Mucosa of stomach (tissue), 1 donor: ENCODE measurements at regions not wholly inside any gene's neighbourhood (a gene's known extent, or its start where the extent isn't known, plus 50 kb on each side); places are given as distances from the start of the nearest gene placed in this dataset.

ENCODE experiments used
- H3K27me3 ChIP-seq: one replicate; pipeline ENCODE4 v1.7.0; 2013; ENCODE audit warnings: mild to moderate bottlenecking, low read length; ENCODE audit not compliant: control insufficient read depth, insufficient read depth
- H3K36me3 ChIP-seq: one replicate; pipeline ENCODE4 v1.7.0; 2013; ENCODE audit warnings: low read length; ENCODE audit not compliant: control insufficient read depth, insufficient read depth
- H3K4me1 ChIP-seq: one replicate; pipeline ENCODE4 v1.7.0; 2013; ENCODE audit warnings: mild to moderate bottlenecking, low read length; ENCODE audit not compliant: control insufficient read depth, insufficient read depth
- H3K4me3 ChIP-seq: one replicate; pipeline ENCODE4 v1.7.0; 2013; ENCODE audit warnings: low read length
- H3K9ac ChIP-seq: one replicate; pipeline ENCODE4 v1.7.0; 2013; ENCODE audit warnings: mild to moderate bottlenecking, low read length, moderate library complexity
- H3K9me3 ChIP-seq: one replicate; pipeline ENCODE4 v1.7.0; 2013; ENCODE audit warnings: mild to moderate bottlenecking, low read length, moderate library complexity; ENCODE audit not compliant: control insufficient read depth
- donor health status: Pancreatic carcinoma.

DNA sequence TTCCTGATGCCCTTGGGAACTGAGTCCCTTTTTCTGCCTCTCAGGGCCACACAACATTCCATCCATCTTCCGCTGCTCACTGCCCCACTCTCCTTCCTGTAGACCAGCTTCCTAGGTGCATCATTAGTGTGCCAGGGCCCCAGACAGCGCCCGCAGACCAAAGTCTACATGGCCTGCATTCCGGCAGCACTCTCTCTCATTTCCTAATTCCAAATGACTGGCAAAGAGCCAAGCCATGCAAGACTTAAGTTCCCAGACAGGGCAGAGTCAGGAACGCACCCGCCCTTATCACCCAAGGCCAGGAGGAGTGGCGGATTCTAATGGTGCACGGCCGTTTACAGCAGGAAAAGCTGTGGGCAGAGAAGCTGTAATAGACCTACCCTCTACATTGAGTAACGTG is 159.8 kb upstream of the ARID1B start:
- Histone ChIP-seq H3K4me3 (no peak overlapping the region), H3K27me3 (no peaks in the 10 kb centered on the region), H3K9me3 (no peaks in the 10 kb centered on the region), H3K36me3 (no peaks in the 10 kb centered on the region), H3K4me1 (no peaks in the 10 kb centered on the region), H3K9ac (no peak overlapping the region)

DNA sequence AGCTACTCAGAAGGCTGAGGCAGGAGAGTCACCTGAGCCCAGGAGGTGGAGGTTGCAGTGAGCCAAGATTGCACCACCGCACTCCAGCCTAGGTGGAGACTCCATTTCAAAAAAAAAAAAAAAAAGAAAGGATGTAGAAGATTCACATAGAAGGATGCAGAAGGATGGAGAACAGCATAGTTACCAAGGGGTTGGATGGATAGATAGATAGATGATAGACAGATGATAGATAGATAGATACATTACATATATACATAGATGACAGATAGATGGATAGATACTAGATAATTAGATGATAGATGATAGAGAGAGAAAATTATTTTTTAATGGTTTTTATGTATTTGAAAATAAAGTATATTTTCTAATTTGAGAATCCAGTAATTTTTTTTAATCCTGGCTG is 160.7 kb upstream of the ARID1B start:
- Histone ChIP-seq H3K36me3 (no peaks in the 10 kb centered on the region), H3K9me3 (no peaks in the 10 kb centered on the region), H3K27me3 (no peaks in the 10 kb centered on the region), H3K4me1 (no peaks in the 10 kb centered on the region), H3K4me3 (no peak overlapping the region), H3K9ac (no peak overlapping the region)

DNA sequence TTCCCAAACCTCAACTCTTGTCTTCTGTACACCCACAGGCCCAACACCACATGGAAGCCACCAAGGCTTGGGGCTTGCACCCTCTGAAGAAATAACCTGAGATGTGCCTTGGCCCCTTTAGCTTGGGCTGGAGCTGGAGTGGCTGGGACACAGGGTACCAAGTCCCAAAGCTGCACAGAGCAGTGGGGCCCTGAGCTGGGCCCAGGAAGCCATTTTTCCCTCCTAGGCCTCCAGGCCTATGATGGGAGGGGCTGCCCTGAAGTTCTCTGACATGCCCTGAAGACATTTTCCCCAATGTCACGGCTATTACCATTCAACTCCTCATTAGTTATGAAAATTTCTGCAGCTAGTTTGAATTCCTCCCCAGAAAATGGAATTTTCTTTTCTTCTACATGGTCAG is 163.2 kb upstream of the ARID1B start:
- H3K4me3 ChIP-seq: no peak overlapping the region
- no peaks in the 10 kb centered on the region for H3K4me1 ChIP-seq
- no peak overlapping the region for H3K9ac ChIP-seq
- H3K27me3 ChIP-seq: no peaks in the 10 kb centered on the region
- H3K36me3 ChIP-seq: no peaks in the 10 kb centered on the region
- H3K9me3 ChIP-seq: no peaks in the 10 kb centered on the region

DNA sequence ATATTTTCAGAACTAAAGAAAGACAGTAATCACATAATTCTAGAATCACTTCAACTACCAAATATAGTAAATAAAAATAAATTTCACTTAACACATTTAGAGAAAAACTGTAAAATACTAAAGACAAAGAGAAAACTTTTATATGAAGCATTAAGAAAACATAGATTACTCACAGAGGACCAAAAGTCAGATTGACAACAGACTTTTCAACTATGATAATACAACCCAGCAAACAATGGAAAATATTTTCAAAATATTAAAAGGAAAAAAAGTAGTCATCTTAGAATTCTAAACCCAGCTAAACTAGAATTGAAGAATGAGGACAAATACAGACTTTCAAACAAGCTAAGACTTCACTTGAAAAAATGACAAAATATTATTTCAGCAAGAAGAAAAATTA is 164.8 kb upstream of the ARID1B start:
- Histone ChIP-seq H3K9me3 (no peaks in the 10 kb centered on the region), H3K36me3 (no peaks in the 10 kb centered on the region), H3K27me3 (no peaks in the 10 kb centered on the region), H3K4me3 (no peak overlapping the region), H3K9ac (no peak overlapping the region), H3K4me1 (no peaks in the 10 kb centered on the region)

DNA sequence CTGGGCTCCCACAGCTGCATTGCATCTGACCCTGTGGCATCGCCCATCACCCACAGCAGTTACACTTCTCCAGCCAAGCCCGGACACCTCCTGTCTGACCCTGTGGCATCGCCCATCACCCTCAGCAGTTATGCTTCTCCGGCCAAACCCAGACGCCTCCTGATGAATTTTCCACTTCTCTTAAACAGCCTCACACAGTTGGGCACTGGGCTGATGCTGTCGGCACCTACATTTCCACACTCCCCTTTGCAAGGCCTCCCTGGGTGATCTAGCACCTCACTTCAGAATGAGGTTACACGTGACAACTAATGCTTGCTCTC is 175.2 kb upstream of the ARID1B start:
- H3K9me3 ChIP-seq: no peaks in the 10 kb centered on the region
- H3K27me3 ChIP-seq: no peaks in the 10 kb centered on the region
- no peak overlapping the region for H3K4me3 ChIP-seq
- no peak overlapping the region for H3K9ac ChIP-seq
- H3K4me1 ChIP-seq: no peaks in the 10 kb centered on the region
- no peaks in the 10 kb centered on the region for H3K36me3 ChIP-seq

DNA sequence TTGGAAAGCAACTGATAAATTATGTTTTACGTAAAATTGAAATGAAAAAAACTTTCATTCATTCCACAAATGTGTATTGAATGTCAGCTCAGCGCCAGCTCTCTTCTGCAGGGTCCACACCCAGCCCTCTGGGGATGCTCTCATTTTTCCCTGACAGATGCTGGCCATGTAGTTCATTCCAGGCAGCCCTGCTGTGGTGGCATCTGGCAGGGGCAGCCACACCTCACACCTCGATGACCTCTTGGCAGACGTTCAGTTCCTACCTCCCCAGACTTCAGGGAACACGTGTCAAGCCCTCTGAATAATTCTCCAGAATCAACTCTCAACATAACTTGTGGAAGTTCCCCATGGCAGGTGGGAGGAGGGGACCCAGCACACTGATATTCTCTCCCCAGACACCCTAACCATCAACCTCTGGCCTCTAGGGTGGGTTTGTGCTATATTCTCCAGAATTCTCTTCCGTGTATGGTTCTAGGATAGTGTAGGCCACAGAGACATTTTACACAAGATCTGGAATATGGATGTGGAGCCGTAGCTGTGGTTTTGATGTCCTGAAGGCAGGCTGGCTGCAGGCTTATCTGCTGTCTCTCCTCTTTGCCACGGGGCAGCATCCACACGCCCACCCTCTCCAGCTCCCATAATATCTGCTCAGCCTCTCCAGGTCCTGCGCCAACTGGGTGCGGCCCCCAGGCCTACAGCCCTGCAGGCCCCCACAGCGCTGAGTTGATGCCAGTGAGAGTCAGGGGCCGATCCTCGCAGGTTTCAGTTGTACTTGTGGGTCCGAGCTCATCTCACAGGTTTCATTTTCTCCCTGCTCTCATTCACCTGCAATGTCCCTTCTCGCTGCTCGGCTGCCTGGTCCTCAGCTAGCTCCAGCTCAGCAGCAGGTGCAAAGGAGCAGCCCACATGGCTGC is 175.8 kb upstream of the ARID1B start:
- Histone ChIP-seq H3K36me3 (no peaks in the 10 kb centered on the region), H3K9me3 (no peaks in the 10 kb centered on the region), H3K27me3 (no peaks in the 10 kb centered on the region), H3K4me1 (no peaks in the 10 kb centered on the region), H3K4me3 (no peak overlapping the region), H3K9ac (no peak overlapping the region)

DNA sequence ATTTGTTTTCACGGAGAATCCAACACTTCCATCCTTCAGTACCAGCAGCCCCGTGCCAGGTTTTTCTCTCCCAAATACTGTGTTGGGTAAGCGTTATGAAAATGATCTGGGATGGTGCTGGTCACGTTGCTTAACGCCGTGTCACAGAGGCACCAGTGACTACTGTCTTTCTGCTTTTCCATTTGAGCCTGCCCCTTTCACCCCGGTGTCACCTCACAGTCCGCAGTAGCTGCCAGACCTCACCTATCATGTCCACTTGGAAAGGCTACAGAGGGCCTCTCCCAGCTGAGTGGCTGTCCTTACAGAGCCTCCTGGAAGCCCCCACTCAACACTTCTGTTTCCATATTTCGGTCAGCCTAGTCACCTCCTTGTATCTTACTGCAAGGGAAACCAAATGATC is 176.5 kb upstream of the ARID1B start:
- Histone ChIP-seq H3K27me3 (no peaks in the 10 kb centered on the region), H3K36me3 (no peaks in the 10 kb centered on the region), H3K9ac (no peak overlapping the region), H3K4me1 (no peaks in the 10 kb centered on the region), H3K9me3 (no peaks in the 10 kb centered on the region), H3K4me3 (no peak overlapping the region)

DNA sequence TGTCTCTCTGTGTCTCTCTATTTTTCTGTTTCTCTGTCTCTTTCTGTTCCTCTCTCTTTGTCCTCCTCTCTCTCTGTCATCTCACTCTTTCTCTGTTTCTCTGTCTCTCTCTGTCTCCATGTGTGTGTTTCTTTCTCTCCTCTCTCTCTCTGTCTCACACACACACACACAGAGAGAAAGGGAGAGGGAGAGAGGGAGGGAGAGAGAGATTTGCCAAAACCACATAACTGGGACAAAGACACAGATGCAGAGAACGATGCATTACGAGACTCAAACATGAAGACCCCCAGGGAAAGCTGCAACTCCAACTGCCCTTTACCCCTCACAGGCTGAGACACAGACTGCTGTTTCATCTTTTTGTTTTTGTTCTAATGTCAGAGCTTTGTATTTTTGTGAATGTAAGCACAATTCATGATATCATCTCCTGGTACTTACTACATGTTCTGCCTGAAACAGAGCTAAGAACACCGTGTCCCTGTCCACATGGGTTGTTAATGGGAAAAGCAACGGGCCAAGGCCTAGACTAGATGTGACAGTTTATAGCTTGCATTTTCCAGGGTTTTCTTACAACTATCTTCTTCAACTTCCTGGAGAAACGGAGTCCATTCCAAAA is 177.1 kb upstream of the ARID1B start:
- Histone ChIP-seq H3K9ac (no peak overlapping the region), H3K4me1 (no peaks in the 10 kb centered on the region), H3K4me3 (no peak overlapping the region), H3K9me3 (no peaks in the 10 kb centered on the region), H3K36me3 (no peaks in the 10 kb centered on the region), H3K27me3 (no peaks in the 10 kb centered on the region)

DNA sequence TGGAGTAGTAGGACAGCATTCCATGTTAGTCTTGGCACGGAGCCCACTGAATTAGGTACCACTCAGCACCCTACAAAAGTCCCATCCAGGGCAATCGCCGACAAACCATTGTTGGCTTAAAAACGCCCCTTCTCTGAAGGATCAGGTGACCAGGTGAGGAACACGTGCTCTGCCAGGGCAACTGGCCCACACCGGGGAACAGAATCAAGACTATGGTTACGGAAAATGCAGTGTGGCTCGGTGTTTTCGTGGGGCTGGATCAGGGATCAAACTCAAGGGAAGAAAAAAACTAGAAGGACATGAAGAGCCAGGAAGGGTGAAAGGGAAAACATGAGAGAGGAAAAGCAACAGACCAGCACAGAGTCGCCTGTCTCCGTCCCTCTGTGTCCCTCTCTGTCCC is 177.8 kb upstream of the ARID1B start:
- no peaks in the 10 kb centered on the region for H3K36me3 ChIP-seq
- no peak overlapping the region for H3K9ac ChIP-seq
- H3K27me3 ChIP-seq: no peaks in the 10 kb centered on the region
- H3K4me1 ChIP-seq: no peaks in the 10 kb centered on the region
- H3K9me3 ChIP-seq: no peaks in the 10 kb centered on the region
- H3K4me3 ChIP-seq: no peak overlapping the region

DNA sequence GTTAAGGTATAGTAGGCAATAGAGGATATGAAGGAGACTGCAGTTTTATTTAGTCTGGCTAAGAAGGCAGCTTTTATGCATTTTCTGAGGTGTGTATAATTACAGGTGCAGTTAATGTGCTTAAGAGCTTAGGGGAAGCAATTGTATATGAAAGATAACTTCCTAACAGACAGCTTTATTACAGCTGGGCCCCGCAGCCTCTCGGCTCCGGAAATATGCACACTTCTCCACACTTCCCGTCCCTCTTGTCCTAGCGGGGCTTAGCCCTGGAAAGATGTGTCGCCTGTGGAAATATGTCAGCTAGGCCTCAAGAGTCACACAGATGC is 178.4 kb upstream of the ARID1B start:
- Histone ChIP-seq H3K9ac (no peak overlapping the region), H3K27me3 (no peaks in the 10 kb centered on the region), H3K4me1 (no peaks in the 10 kb centered on the region), H3K9me3 (no peaks in the 10 kb centered on the region), H3K36me3 (no peaks in the 10 kb centered on the region), H3K4me3 (no peak overlapping the region)

DNA sequence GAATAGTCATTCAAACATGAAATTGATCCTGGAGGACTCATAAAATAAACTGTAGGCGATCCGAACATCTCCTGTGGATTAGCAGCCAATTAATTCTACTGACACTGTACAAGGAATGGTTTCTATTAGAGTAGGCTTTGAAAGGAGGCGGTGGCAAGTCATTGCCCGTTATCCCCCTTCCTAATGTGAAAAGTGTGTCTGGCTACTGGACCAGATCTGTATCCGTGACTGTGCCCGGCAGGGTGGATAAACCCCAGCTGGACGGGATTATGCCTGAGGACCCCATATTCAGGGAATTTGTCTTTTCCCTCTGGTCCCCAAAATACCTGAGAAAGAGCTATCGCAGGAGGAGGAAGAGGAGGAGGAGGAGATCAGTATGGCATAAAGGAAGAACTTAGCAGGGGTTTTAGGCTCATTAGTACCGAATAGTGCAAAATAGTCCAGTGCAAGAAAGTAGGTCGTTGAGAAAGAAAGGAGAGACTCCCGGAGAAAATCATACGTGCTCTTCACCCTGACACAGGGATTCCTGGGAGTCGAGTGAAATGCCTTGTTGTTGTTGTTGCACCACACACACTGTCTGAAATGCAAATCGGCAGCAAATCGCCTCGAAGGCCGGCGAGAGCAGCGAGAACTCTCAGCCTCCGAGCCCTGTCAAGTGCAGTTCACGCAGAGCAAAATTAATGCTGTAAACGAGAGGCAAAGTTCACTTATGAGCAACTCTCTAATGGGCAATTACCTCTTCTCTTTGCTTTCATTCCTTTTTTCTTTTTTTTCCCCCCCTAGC is 178.9 kb upstream of the ARID1B start:
- H3K4me1 ChIP-seq: no peaks in the 10 kb centered on the region
- no peak overlapping the region for H3K4me3 ChIP-seq
- H3K27me3 ChIP-seq: no peaks in the 10 kb centered on the region
- no peak overlapping the region for H3K9ac ChIP-seq
- no peaks in the 10 kb centered on the region for H3K36me3 ChIP-seq
- H3K9me3 ChIP-seq: no peaks in the 10 kb centered on the region

DNA sequence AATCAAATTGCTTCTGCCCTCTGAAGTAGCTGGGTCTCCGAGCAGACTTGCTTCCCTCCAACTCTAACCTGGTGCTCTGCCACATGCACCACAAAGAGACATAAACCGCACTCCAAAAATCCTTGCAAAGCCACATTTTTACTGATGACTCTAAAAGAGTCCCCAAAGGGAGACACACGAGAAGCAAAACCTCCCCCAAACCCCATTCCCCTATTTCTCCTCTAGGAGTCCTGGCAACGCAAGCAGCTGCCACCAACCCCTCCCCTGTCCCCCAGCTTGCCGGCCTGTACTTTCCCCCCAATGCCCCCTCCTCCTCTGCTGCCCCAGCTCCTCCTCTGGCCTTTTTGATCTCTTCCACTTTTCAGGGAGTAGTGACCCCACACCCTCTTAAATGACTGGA is 180.1 kb upstream of the ARID1B start:
- Histone ChIP-seq H3K4me1 (no peaks in the 10 kb centered on the region), H3K4me3 (no peak overlapping the region), H3K9ac (no peak overlapping the region), H3K36me3 (no peaks in the 10 kb centered on the region), H3K27me3 (no peaks in the 10 kb centered on the region), H3K9me3 (no peaks in the 10 kb centered on the region)
